Liver (tissue), 8 donors: ENCODE measurements at regions not wholly inside any gene's neighbourhood (a gene's known extent, or its start where the extent isn't known, plus 50 kb on each side); places are given as distances from the start of the nearest gene placed in this dataset.

Experiments used
- DNase-seq: peaks from one replicate; pipeline ENCODE4 v3.0.0-alpha.2; 2017; ENCODE audit warnings: low spot score
- H3K27ac ChIP-seq, 2 donors: one replicate each; pipeline ENCODE4 v1.7.0; 2013; ENCODE audit warnings: inconsistent platforms in 2 of 2, low read length in 2 of 2, control low read depth in 1 of 2, low read depth in 1 of 2, mild to moderate bottlenecking in 1 of 2
- H3K27me3 ChIP-seq, 4 donors: one replicate each; pipeline versions ENCODE4 v1.6.1 to v1.7.0; 2013; ENCODE audit warnings: low read length in 3 of 4, inconsistent platforms in 1 of 4, mild to moderate bottlenecking in 1 of 4, moderate library complexity in 1 of 4; ENCODE audit not compliant: control insufficient read depth in 4 of 4, insufficient read depth in 4 of 4
- H3K36me3 ChIP-seq, 4 donors: one replicate each; pipeline versions ENCODE4 v1.6.1 to v1.7.0; 2013; ENCODE audit warnings: low read length in 3 of 4, mild to moderate bottlenecking in 3 of 4, low read depth in 1 of 4, moderate library complexity in 1 of 4; ENCODE audit not compliant: control insufficient read depth in 4 of 4, insufficient read depth in 3 of 4
- H3K4me1 ChIP-seq, 4 donors: one replicate each; pipeline versions ENCODE4 v1.6.1 to v1.7.0; 2013; ENCODE audit warnings: low read length in 3 of 4, mild to moderate bottlenecking in 3 of 4, moderate library complexity in 1 of 4; ENCODE audit not compliant: control insufficient read depth in 4 of 4, insufficient read depth in 4 of 4
- H3K4me3 ChIP-seq, 3 donors: one replicate each; pipeline versions ENCODE4 v1.6.1 to v1.7.0; 2013; ENCODE audit warnings: low read length in 3 of 3, control low read depth in 1 of 3, low read depth in 1 of 3, mild to moderate bottlenecking in 1 of 3
- H3K9ac ChIP-seq, 2 donors: one replicate each; pipeline ENCODE4 v1.7.0; 2013; ENCODE audit warnings: low read length in 2 of 2, mild to moderate bottlenecking in 2 of 2, moderate library complexity in 2 of 2, control low read depth in 1 of 2, low read depth in 1 of 2
- H3K9me3 ChIP-seq, 4 donors: one replicate each; pipeline versions ENCODE4 v1.6.1 to v1.7.0; 2013; ENCODE audit warnings: low read length in 3 of 4; ENCODE audit not compliant: control insufficient read depth in 4 of 4
- ATF3 ChIP-seq: IDR thresholded peaks from 2 replicates; pipeline ENCODE4 v1.6.1; 2016; ENCODE audit warnings: antibody characterized with exemption
- CTCF ChIP-seq: fragments of 150-350 bp; IDR thresholded peaks from 2 replicates; pipeline ENCODE4 v1.5.1; 2017; ENCODE audit warnings: improper control_type of control experiment, low read depth, low read length; ENCODE audit not compliant: missing input control
- EGR1 ChIP-seq, 2 donors: IDR thresholded peaks; 2 replicates each; pipeline ENCODE4 v1.6.1; 2016 to 2018; ENCODE audit warnings: antibody characterized with exemption in 2 of 2, low read depth in 2 of 2
- FOXA1 ChIP-seq: IDR thresholded peaks from 2 replicates; pipeline ENCODE4 v1.6.1; 2016; ENCODE audit warnings: antibody characterized with exemption
- FOXA2 ChIP-seq: IDR thresholded peaks from 2 replicates; pipeline ENCODE4 v1.6.1; 2016; ENCODE audit warnings: antibody characterized with exemption
- GABPA ChIP-seq, 2 donors: IDR thresholded peaks in 1 of 2; conservative IDR thresholded peaks in 1 of 2; 2 replicates each; pipeline ENCODE4 v1.6.1; 2016; ENCODE audit warnings: antibody characterized with exemption in 2 of 2, mild to moderate bottlenecking in 1 of 2, moderate library complexity in 1 of 2
- HNF4A ChIP-seq, 2 donors: conservative IDR thresholded peaks; 2 replicates each; pipeline ENCODE4 v1.6.1; 2016; ENCODE audit warnings: antibody characterized with exemption in 2 of 2, mild to moderate bottlenecking in 2 of 2
- HNF4G ChIP-seq: IDR thresholded peaks from 2 replicates; pipeline ENCODE4 v1.6.1; 2016; ENCODE audit warnings: antibody characterized with exemption
- JUND ChIP-seq, 2 donors: IDR thresholded peaks; 2 replicates each; pipeline ENCODE4 v1.6.1; 2016; ENCODE audit warnings: antibody characterized with exemption in 2 of 2
- MAX ChIP-seq: IDR thresholded peaks from 2 replicates; pipeline ENCODE4 v1.6.1; 2016; ENCODE audit warnings: antibody characterized with exemption
- NR2F2 ChIP-seq: IDR thresholded peaks from 2 replicates; pipeline ENCODE4 v1.6.1; 2016; ENCODE audit warnings: antibody characterized with exemption
- RAD21 ChIP-seq, 2 donors: IDR thresholded peaks; 2 replicates each; pipeline ENCODE4 v1.6.1; 2016; ENCODE audit warnings: antibody characterized with exemption in 2 of 2, mild to moderate bottlenecking in 2 of 2
- RXRA ChIP-seq, 2 donors: IDR thresholded peaks; 2 replicates each; pipeline ENCODE4 v1.6.1; 2017 to 2018; ENCODE audit warnings: antibody characterized with exemption in 2 of 2, mild to moderate bottlenecking in 1 of 2
- SP1 ChIP-seq: IDR thresholded peaks from 2 replicates; pipeline ENCODE4 v1.6.1; 2018; ENCODE audit warnings: antibody characterized with exemption, mild to moderate bottlenecking
- TAF1 ChIP-seq: conservative IDR thresholded peaks from 2 replicates; pipeline ENCODE4 v1.6.1; 2016; ENCODE audit warnings: antibody characterized with exemption, mild to moderate bottlenecking
- YY1 ChIP-seq: IDR thresholded peaks from 2 replicates; pipeline ENCODE4 v1.6.1; 2016; ENCODE audit warnings: antibody characterized with exemption, mild to moderate bottlenecking
- WGBS: extraction: QIAGEN DNeasy Blood & Tissue Kit; methylation state at CpG from one replicate; pipeline ENCODE4 v1.1.7; 2013; 5-methylcytosine and 5-hydroxymethylcytosine counted together
- TF ChIP-seq, protein P1 (sequence below): IDR thresholded peaks from 2 replicates; pipeline ENCODE4 v1.6.1; 2016; ENCODE audit warnings: antibody characterized with exemption, mild to moderate bottlenecking
- TF ChIP-seq, protein P2 (sequence below): IDR thresholded peaks from 2 replicates; pipeline ENCODE4 v1.6.1; 2016; ENCODE audit warnings: antibody characterized with exemption
- donor health status: healthy.
- donor health status: healthy.
- donor health status: healthy.
- donor health status: healthy.
- donor health status: healthy.

- no peaks in the 10 kb centered on the region for H3K27me3 ChIP-seq
- H3K36me3 ChIP-seq = no peaks in the 10 kb centered on the region
- no peak for TF ChIP-seq MAX
- TF ChIP-seq, protein P1, sequence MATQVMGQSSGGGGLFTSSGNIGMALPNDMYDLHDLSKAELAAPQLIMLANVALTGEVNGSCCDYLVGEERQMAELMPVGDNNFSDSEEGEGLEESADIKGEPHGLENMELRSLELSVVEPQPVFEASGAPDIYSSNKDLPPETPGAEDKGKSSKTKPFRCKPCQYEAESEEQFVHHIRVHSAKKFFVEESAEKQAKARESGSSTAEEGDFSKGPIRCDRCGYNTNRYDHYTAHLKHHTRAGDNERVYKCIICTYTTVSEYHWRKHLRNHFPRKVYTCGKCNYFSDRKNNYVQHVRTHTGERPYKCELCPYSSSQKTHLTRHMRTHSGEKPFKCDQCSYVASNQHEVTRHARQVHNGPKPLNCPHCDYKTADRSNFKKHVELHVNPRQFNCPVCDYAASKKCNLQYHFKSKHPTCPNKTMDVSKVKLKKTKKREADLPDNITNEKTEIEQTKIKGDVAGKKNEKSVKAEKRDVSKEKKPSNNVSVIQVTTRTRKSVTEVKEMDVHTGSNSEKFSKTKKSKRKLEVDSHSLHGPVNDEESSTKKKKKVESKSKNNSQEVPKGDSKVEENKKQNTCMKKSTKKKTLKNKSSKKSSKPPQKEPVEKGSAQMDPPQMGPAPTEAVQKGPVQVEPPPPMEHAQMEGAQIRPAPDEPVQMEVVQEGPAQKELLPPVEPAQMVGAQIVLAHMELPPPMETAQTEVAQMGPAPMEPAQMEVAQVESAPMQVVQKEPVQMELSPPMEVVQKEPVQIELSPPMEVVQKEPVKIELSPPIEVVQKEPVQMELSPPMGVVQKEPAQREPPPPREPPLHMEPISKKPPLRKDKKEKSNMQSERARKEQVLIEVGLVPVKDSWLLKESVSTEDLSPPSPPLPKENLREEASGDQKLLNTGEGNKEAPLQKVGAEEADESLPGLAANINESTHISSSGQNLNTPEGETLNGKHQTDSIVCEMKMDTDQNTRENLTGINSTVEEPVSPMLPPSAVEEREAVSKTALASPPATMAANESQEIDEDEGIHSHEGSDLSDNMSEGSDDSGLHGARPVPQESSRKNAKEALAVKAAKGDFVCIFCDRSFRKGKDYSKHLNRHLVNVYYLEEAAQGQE = no peak
- no peak overlapping the region for H3K27ac ChIP-seq
- H3K9ac ChIP-seq = no peak overlapping the region
- no peaks in the 10 kb centered on the region for H3K9me3 ChIP-seq
- no peaks in the 10 kb centered on the region for H3K4me1 ChIP-seq
- H3K4me3 ChIP-seq = no peak overlapping the region
- no peak for DNase-seq
- 66% methylated on average over 6 of the region's 6 CpGs for WGBS
Observed at GRCh38 chr7:10793995-10794775, 179.5 kb upstream of the PHF14 start.

GRCh38 chr7:10797157-10797556 lies 176.5 kb upstream of the PHF14 start:
- Histone ChIP-seq H3K4me1 (no peaks in the 10 kb centered on the region), H3K36me3 (no peaks in the 10 kb centered on the region), H3K9me3 (no peaks in the 10 kb centered on the region), H3K27ac (no peak overlapping the region), H3K9ac (no peak overlapping the region), H3K4me3 (no peak overlapping the region), H3K27me3 (no peaks in the 10 kb centered on the region)
- TF ChIP-seq EGR1 (IDR thresholded peaks at IDR 0.05; ENCODE audit: low read depth in 2 of 2) (no peak), JUND (IDR thresholded peaks at IDR 0.05) (no peak), FOXA2 (no peak), NR2F2 (no peak), FOXA1 (no peak), CTCF (no peak), HNF4G (no peak), HNF4A (conservative IDR thresholded peaks at IDR 0.05) (no peak), MAX (no peak), RAD21 (IDR thresholded peaks at IDR 0.05) (no peak), RXRA (IDR thresholded peaks at IDR 0.05) (no peak), SP1 (no peak), TAF1 (no peak), GABPA (IDR thresholded peaks at IDR 0.05 in 1 of 2, conservative IDR thresholded peaks at IDR 0.05 in 1 of 2) (no peak), YY1 (no peak), ATF3 (no peak)
- TF ChIP-seq, protein P1 = no peak
- TF ChIP-seq, protein P2, sequence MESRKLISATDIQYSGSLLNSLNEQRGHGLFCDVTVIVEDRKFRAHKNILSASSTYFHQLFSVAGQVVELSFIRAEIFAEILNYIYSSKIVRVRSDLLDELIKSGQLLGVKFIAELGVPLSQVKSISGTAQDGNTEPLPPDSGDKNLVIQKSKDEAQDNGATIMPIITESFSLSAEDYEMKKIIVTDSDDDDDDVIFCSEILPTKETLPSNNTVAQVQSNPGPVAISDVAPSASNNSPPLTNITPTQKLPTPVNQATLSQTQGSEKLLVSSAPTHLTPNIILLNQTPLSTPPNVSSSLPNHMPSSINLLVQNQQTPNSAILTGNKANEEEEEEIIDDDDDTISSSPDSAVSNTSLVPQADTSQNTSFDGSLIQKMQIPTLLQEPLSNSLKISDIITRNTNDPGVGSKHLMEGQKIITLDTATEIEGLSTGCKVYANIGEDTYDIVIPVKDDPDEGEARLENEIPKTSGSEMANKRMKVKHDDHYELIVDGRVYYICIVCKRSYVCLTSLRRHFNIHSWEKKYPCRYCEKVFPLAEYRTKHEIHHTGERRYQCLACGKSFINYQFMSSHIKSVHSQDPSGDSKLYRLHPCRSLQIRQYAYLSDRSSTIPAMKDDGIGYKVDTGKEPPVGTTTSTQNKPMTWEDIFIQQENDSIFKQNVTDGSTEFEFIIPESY = no peak
- DNase-seq = no peak
- 79% methylated on average over 1 of the region's 1 CpG for WGBS
